Psoas muscle (tissue), 7 donors: ENCODE measurements at regions not wholly inside any gene's neighbourhood (a gene's known extent, or its start where the extent isn't known, plus 50 kb on each side); places are given as distances from the start of the nearest gene placed in this dataset.

Source experiments
- ATAC-seq, 4 donors: fragments of 200-7000 bp; cut with Tn5 transposase; one replicate each; pipeline ENCODE4 v1.9.1; 2020; ENCODE audit warnings: moderate library complexity in 3 of 4, mild to moderate bottlenecking in 2 of 4
- DNase-seq, 2 donors: peaks; one replicate each; pipeline ENCODE4 v3.0.0-alpha.2; 2020
- H3K27ac ChIP-seq: fragments of 200-600 bp; one replicate; pipeline ENCODE4 v1.8.0; 2022
- H3K27me3 ChIP-seq, 3 donors: fragments of 200-600 bp in 1 of 3; one replicate each; pipeline versions ENCODE4 v1.6.1 to v1.8.0; 2013 to 2022; ENCODE audit warnings: low read length in 2 of 3, mild to moderate bottlenecking in 2 of 3, moderate library complexity in 1 of 3; ENCODE audit not compliant: insufficient read depth in 3 of 3
- H3K36me3 ChIP-seq, 2 donors: fragments of 200-600 bp in 1 of 2; one replicate each; pipeline versions ENCODE4 v1.6.1 to v1.8.0; 2013 to 2022; ENCODE audit warnings: low read depth in 1 of 2, mild to moderate bottlenecking in 1 of 2, moderate library complexity in 1 of 2; ENCODE audit not compliant: insufficient read depth in 1 of 2
- H3K4me1 ChIP-seq: fragments of 200-600 bp; one replicate; pipeline ENCODE4 v1.8.0; 2022
- H3K4me3 ChIP-seq: fragments of 200-600 bp; one replicate; pipeline ENCODE4 v1.8.0; 2022; ENCODE audit warnings: mild to moderate bottlenecking
- H3K9me3 ChIP-seq: fragments of 200-600 bp; one replicate; pipeline ENCODE4 v1.8.0; 2022
- CTCF ChIP-seq: fragments of 200-600 bp; IDR thresholded peaks from one replicate; pipeline ENCODE4 v1.8.0; 2022; ENCODE audit warnings: antibody characterized with exemption
- WGBS, 3 donors: extraction: QIAGEN DNeasy Blood & Tissue Kit; methylation state at CpG; one replicate each; pipeline versions ENCODE4 v1.1.6 to v1.1.7; 2013; 5-methylcytosine and 5-hydroxymethylcytosine counted together
- intact Hi-C, 2 donors: fragments of 100-400 bp; cut with DNase I; formaldehyde crosslinking; loops; one replicate each; pipeline versions ENCODE4 v1.11.0 to v1.14.2; 2022
- donor health status: healthy with polysubstance abuse.
- donor health status: DM: no; HTN: no; CAD: no; lungs with moderate emphysema.
- donor health status: Bipolar disorder and iron deficiency.
- donor health status: healthy.
- donor health status: DM: yes; HTN: yes; CAD: no.
- donor health status: DM: no; HTN: no; CAD: no.
- donor health status: DM: yes; HTN: yes; CAD: no.

- 17 to 46% (median 17%) methylated on average over 2 of the region's 2 CpGs for WGBS, 3 donors
- Histone ChIP-seq H3K4me3 (no peak overlapping the region), H3K36me3 (no peaks in the 10 kb centered on the region), H3K27ac (no peak overlapping the region), H3K27me3 (no peaks in the 10 kb centered on the region), H3K4me1 (no peaks in the 10 kb centered on the region), H3K9me3 (no peaks in the 10 kb centered on the region)
- ATAC-seq (no peak), DNase-seq (no peak)
- TF ChIP-seq CTCF, result no peak
- intact Hi-C loops, result no loop called here
These were observed 122.4 kb downstream of the MED10 start for GRCh38 chr5:6255956-6256355.

GRCh38 chr5:6253846-6254245 lies 124.5 kb downstream of the MED10 start:
- intact Hi-C loops, result no loop called here
- WGBS, 3 donors, result 57 to 69% (median 67%) methylated on average over 3 of the region's 3 CpGs

GRCh38 chr5:6253281-6253680 lies 125.1 kb downstream of the MED10 start:
- TF ChIP-seq CTCF, result no peak
- ATAC-seq, result no peak
- Histone ChIP-seq H3K4me3 (no peak overlapping the region), H3K36me3 (no peaks in the 10 kb centered on the region), H3K27ac (no peak overlapping the region), H3K4me1 (no peaks in the 10 kb centered on the region), H3K27me3 (peaks cover 0 to 2% (median 0%) of the 10 kb centered on the region in 3 donors), H3K9me3 (no peaks in the 10 kb centered on the region)
- intact Hi-C loops, result no loop called here
- WGBS, 3 donors, result 51 to 60% (median 54%) methylated on average over 5 of the region's 5 CpGs
- no peak for DNase-seq

More at GRCh38 chr5:6253846-6254245, 124.5 kb downstream of the MED10 start:
- H3K4me3 ChIP-seq, result no peak overlapping the region
- H3K4me1 ChIP-seq, result no peaks in the 10 kb centered on the region
- no peak for TF ChIP-seq CTCF
- DNase-seq (no peak), ATAC-seq (no peak)
- no peak overlapping the region for H3K27ac ChIP-seq
- peaks cover 0 to 2% (median 0%) of the 10 kb centered on the region in 3 donors for H3K27me3 ChIP-seq
- no peaks in the 10 kb centered on the region for H3K36me3 ChIP-seq
- H3K9me3 ChIP-seq, result no peaks in the 10 kb centered on the region

GRCh38 chr5:6252581-6252980 lies 125.8 kb downstream of the MED10 start:
- Histone ChIP-seq H3K27me3 (peaks cover 0 to 2% (median 0%) of the 10 kb centered on the region in 3 donors), H3K36me3 (no peaks in the 10 kb centered on the region), H3K9me3 (no peaks in the 10 kb centered on the region), H3K4me3 (no peak overlapping the region), H3K27ac (no peak overlapping the region), H3K4me1 (no peaks in the 10 kb centered on the region)
- ATAC-seq (no peak), DNase-seq (no peak)
- intact Hi-C loops, result no loop called here
- TF ChIP-seq CTCF, result no peak
- 68 to 77% (median 73%) methylated on average over 6 of the region's 6 CpGs for WGBS, 3 donors

- H3K4me3 ChIP-seq, result no peak overlapping the region
- no peak overlapping the region for H3K27ac ChIP-seq
- WGBS, 3 donors, result 79 to 81% (median 80%) methylated on average over 7 of the region's 7 CpGs
- H3K4me1 ChIP-seq, result no peaks in the 10 kb centered on the region
- no peak for TF ChIP-seq CTCF
- intact Hi-C loops, result no loop called here
- no peak for ATAC-seq
- DNase-seq, result no peak
- H3K9me3 ChIP-seq, result no peaks in the 10 kb centered on the region
- H3K36me3 ChIP-seq, result no peaks in the 10 kb centered on the region
- H3K27me3 ChIP-seq, result peaks cover 0 to 2% (median 0%) of the 10 kb centered on the region in 3 donors
These were observed 126.7 kb downstream of the MED10 start for GRCh38 chr5:6251565-6252102.
